ENCODE measurements at regions not wholly inside any gene's neighbourhood (a gene's known extent, or its start where the extent isn't known, plus 50 kb on each side); places are given as distances from the start of the nearest gene placed in this dataset.

GRCh38 chr2:8138923-8139667, 542.8 kb upstream of the ID2 start:
- TF ChIP-seq, protein P1, sequence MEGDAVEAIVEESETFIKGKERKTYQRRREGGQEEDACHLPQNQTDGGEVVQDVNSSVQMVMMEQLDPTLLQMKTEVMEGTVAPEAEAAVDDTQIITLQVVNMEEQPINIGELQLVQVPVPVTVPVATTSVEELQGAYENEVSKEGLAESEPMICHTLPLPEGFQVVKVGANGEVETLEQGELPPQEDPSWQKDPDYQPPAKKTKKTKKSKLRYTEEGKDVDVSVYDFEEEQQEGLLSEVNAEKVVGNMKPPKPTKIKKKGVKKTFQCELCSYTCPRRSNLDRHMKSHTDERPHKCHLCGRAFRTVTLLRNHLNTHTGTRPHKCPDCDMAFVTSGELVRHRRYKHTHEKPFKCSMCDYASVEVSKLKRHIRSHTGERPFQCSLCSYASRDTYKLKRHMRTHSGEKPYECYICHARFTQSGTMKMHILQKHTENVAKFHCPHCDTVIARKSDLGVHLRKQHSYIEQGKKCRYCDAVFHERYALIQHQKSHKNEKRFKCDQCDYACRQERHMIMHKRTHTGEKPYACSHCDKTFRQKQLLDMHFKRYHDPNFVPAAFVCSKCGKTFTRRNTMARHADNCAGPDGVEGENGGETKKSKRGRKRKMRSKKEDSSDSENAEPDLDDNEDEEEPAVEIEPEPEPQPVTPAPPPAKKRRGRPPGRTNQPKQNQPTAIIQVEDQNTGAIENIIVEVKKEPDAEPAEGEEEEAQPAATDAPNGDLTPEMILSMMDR (IDR thresholded peaks at IDR 0.05): no peak
- TF ChIP-seq POLR2AphosphoS5 (IDR thresholded peaks at IDR 0.05): peak in 2 of 4 donors; percentile 32 to 56
- TF ChIP-seq POLR2A (IDR thresholded peaks at IDR 0.05): no peak
- TF ChIP-seq EP300 (IDR thresholded peaks at IDR 0.05): peak in 1 of 4 donors; percentile 6
